Keratinocyte (primary cell): ENCODE measurements at regions not wholly inside any gene's neighbourhood (a gene's known extent, or its start where the extent isn't known, plus 50 kb on each side); places are given as distances from the start of the nearest gene placed in this dataset.

ENCODE experiments used
- DNase-seq: peaks from one replicate; pipeline ENCODE4 v3.0.0-alpha.2; 2011; ENCODE audit warnings: low read depth, missing footprints, low spot score
- FAIRE-seq: peaks from 2 replicates; lab custom pipeline; 2011; peaks lifted over from hg19 to GRCh38; lab: Jason Lieb, UNC
- H2AFZ ChIP-seq: 2 replicates; pipeline ENCODE4 v1.6.0; 2012; ENCODE audit warnings: low read length, control low read depth, inconsistent platforms; ENCODE audit not compliant: control insufficient read depth
- H3K27ac ChIP-seq: 2 replicates; pipeline ENCODE4 v1.5.1; 2011; ENCODE audit warnings: low read length; ENCODE audit not compliant: control insufficient read depth, insufficient read depth
- H3K27me3 ChIP-seq: 3 replicates; pipeline ENCODE4 v1.6.0; 2011; ENCODE audit warnings: low read length; ENCODE audit not compliant: control insufficient read depth, insufficient read depth; ENCODE audit errors: extremely low read depth
- H3K36me3 ChIP-seq, 2 experiments: 2 replicates in 1 of 2; 3 replicates in 1 of 2; pipeline ENCODE4 v1.5.1; 2011; ENCODE audit warnings: low read length in 2 of 2, mild to moderate bottlenecking in 1 of 2; ENCODE audit not compliant: control insufficient read depth in 2 of 2, insufficient read depth in 2 of 2; ENCODE audit errors: extremely low read depth in 1 of 2
- H3K4me1 ChIP-seq: 3 replicates; pipeline ENCODE4 v1.5.1; 2011; ENCODE audit warnings: low read length; ENCODE audit not compliant: control insufficient read depth, insufficient read depth; ENCODE audit errors: extremely low read depth
- H3K4me2 ChIP-seq: 3 replicates; pipeline ENCODE4 v1.6.0; 2011; ENCODE audit warnings: low read depth, low read length; ENCODE audit not compliant: control insufficient read depth, insufficient read depth; ENCODE audit errors: extremely low read depth
- H3K4me3 ChIP-seq, 3 experiments: fragments of 200-600 bp in 1 of 3; sonication (generic) in 1 of 3; 2 replicates in 2 of 3; 3 replicates in 1 of 3; pipeline ENCODE4 v1.5.1; 2011 to 2016; ENCODE audit warnings: low read length in 3 of 3, mild to moderate bottlenecking in 3 of 3, control low read depth in 2 of 3, inconsistent platforms in 1 of 3, low read depth in 1 of 3, mixed read lengths in 1 of 3, mixed run types in 1 of 3, moderate library complexity in 1 of 3; ENCODE audit not compliant: control insufficient read depth in 2 of 3, insufficient read depth in 2 of 3; ENCODE audit errors: extremely low read depth in 1 of 3
- H3K79me2 ChIP-seq: 2 replicates; pipeline ENCODE4 v1.6.0; 2012; ENCODE audit warnings: low read length; ENCODE audit not compliant: control insufficient read depth, insufficient read depth
- H3K9ac ChIP-seq: 3 replicates; pipeline ENCODE4 v1.6.0; 2011; ENCODE audit warnings: low read length; ENCODE audit not compliant: control insufficient read depth, insufficient read depth; ENCODE audit errors: extremely low read depth
- H3K9me1 ChIP-seq: 3 replicates; pipeline ENCODE4 v1.6.0; 2011; ENCODE audit warnings: low read length; ENCODE audit not compliant: control insufficient read depth, insufficient read depth; ENCODE audit errors: extremely low read depth
- H3K9me3 ChIP-seq: 2 replicates; pipeline ENCODE4 v1.5.1; 2012; ENCODE audit warnings: low read depth, low read length; ENCODE audit not compliant: control insufficient read depth
- H4K20me1 ChIP-seq: 3 replicates; pipeline ENCODE4 v1.6.0; 2011; ENCODE audit warnings: low read length; ENCODE audit not compliant: control insufficient read depth, insufficient read depth; ENCODE audit errors: extremely low read depth
- EZH2 ChIP-seq: IDR thresholded peaks from one replicate; pipeline ENCODE4 v1.6.1; 2012; ENCODE audit warnings: inconsistent platforms, mild to moderate bottlenecking, low read length, moderate library complexity
- dilution Hi-C: fragments of 300-500 bp; cut with MboI; formaldehyde crosslinking; loops from one replicate; pipeline ENCODE4 v1.7.0; 2020; ENCODE audit warnings: low sequenced_read_pairs; ENCODE audit not compliant: extremely low pct_ligation_motif_present
- TF ChIP-seq, protein P1 (sequence below), 3 experiments: IDR thresholded peaks in 1 of 3; conservative IDR thresholded peaks in 1 of 3; optimal IDR thresholded peaks in 1 of 3; 2 replicates in 2 of 3; 3 replicates in 1 of 3; pipeline versions ENCODE3 to v1.5.1; 2011; ENCODE audit warnings: low read length in 3 of 3, mild to moderate bottlenecking in 3 of 3, moderate library complexity in 2 of 3, control low read depth in 1 of 3, inconsistent platforms in 1 of 3; ENCODE audit not compliant: insufficient read depth in 2 of 3; ENCODE audit errors: extremely low read depth in 1 of 3

DNA sequence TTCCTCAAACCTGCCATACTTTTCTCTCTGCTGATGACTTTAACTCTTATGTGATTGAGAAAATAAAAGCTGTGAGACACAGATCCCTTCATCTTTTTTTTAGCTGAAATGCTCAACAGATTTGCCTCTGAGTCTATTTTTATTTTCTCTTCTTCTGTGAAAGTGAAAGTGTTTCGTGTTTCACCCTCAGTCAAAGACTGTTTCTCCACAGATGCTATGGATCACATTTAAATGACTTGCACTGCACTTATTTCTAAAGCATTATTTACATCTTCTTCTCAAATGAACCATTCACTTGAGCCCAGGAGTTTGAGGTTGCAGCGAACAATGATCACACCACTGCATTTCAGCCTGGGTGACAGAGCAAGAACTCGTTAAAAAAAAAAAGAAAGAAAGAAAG lies 890.1 kb upstream of the PCDH20 start:
- dilution Hi-C loops, result no loop called here
- H3K4me1 ChIP-seq, result no peaks in the 10 kb centered on the region

DNA sequence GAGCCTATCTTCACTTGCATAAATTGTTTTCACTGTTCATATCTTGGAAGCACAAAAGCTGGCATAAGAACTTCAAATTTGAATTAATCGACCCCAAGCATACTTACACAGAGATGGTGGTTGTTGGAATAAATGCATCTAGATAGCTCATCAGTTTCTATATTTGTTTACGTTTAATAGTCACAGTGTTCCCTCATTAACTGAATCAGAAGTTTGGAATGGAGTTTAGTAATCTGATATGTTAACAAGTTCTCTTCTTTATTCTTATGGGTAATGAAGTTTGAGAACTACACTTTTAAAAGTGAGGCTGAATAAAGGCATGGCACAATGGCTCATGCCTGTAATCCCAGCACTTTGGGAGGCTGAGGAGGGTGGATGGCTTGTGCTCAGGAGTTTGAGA lies 886.7 kb upstream of the PCDH20 start:
- H3K4me1 ChIP-seq, result no peaks in the 10 kb centered on the region
- no peaks in the 10 kb centered on the region for H3K27me3 ChIP-seq
- H2AFZ ChIP-seq, result no peak overlapping the region
- DNase-seq (no peak), FAIRE-seq (no peak)
- H3K27ac ChIP-seq, result no peak overlapping the region
- H3K9me3 ChIP-seq, result no peaks in the 10 kb centered on the region
- H4K20me1 ChIP-seq, result no peaks in the 10 kb centered on the region
- no peak for TF ChIP-seq EZH2
- TF ChIP-seq, protein P1, sequence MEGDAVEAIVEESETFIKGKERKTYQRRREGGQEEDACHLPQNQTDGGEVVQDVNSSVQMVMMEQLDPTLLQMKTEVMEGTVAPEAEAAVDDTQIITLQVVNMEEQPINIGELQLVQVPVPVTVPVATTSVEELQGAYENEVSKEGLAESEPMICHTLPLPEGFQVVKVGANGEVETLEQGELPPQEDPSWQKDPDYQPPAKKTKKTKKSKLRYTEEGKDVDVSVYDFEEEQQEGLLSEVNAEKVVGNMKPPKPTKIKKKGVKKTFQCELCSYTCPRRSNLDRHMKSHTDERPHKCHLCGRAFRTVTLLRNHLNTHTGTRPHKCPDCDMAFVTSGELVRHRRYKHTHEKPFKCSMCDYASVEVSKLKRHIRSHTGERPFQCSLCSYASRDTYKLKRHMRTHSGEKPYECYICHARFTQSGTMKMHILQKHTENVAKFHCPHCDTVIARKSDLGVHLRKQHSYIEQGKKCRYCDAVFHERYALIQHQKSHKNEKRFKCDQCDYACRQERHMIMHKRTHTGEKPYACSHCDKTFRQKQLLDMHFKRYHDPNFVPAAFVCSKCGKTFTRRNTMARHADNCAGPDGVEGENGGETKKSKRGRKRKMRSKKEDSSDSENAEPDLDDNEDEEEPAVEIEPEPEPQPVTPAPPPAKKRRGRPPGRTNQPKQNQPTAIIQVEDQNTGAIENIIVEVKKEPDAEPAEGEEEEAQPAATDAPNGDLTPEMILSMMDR (optimal IDR thresholded peaks at IDR 0.05 in 1 of 3, IDR thresholded peaks at IDR 0.05 in 1 of 3, conservative IDR thresholded peaks at IDR 0.05 in 1 of 3; ENCODE audit: extremely low read depth in 1 of 3, insufficient read depth in 2 of 3, low read length in 3 of 3), result no peak
- H3K36me3 ChIP-seq, result no peaks in the 10 kb centered on the region
- no peaks in the 10 kb centered on the region for H3K9me1 ChIP-seq
- dilution Hi-C loops, result no loop called here
- H3K9ac ChIP-seq, result no peak overlapping the region
- no peak overlapping the region for H3K4me3 ChIP-seq
- no peaks in the 10 kb centered on the region for H3K79me2 ChIP-seq
- no peak overlapping the region for H3K4me2 ChIP-seq

More for the DNA sequence above, 890.1 kb upstream of the PCDH20 start:
- no peak overlapping the region for H3K27ac ChIP-seq
- no peak for FAIRE-seq
- no peak overlapping the region for H2AFZ ChIP-seq
- H3K79me2 ChIP-seq, result no peaks in the 10 kb centered on the region
- H3K36me3 ChIP-seq, result no peaks in the 10 kb centered on the region
- H3K4me2 ChIP-seq, result no peak overlapping the region
- no peaks in the 10 kb centered on the region for H3K27me3 ChIP-seq
- no peaks in the 10 kb centered on the region for H3K9me3 ChIP-seq
- no peak for DNase-seq
- no peak overlapping the region for H3K4me3 ChIP-seq
- H4K20me1 ChIP-seq, result no peaks in the 10 kb centered on the region
- H3K9ac ChIP-seq, result no peak overlapping the region
- TF ChIP-seq, protein P1 (optimal IDR thresholded peaks at IDR 0.05 in 1 of 3, IDR thresholded peaks at IDR 0.05 in 1 of 3, conservative IDR thresholded peaks at IDR 0.05 in 1 of 3; ENCODE audit: extremely low read depth in 1 of 3, insufficient read depth in 2 of 3, low read length in 3 of 3), result no peak
- TF ChIP-seq EZH2, result no peak
- no peaks in the 10 kb centered on the region for H3K9me1 ChIP-seq
